ENCODE measurements at regions not wholly inside any gene's neighbourhood (a gene's known extent, or its start where the extent isn't known, plus 50 kb on each side); places are given as distances from the start of the nearest gene placed in this dataset.
A peak's percentile ranks its signal among the peaks of the same experiment; 100 is the strongest.

DNA sequence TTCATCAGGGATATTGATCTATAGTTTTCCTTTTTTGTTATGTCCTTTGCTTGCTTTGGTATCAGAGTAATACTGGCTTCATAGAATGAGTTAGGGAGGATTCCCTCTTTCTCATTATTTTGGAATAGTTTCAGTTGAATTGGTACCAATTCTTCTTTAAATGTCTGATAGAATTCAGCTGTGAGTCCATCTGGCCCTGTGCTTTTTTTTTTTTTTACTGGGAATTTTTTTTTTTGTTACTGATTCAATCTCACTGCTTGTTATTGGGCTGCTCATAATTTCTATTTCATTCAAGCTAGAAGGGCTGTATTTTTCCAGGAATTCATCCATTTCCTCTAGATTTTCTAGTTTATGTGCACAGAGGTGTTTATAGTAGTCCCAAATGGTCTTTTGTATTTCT lies 103.9 kb downstream of the RND3 start:
- Histone ChIP-seq H3K36me3 (replicated peaks; ENCODE audit: control insufficient read depth, insufficient read depth, low read length) (no peaks in the 10 kb centered on the region), H3K4me3 (ENCODE audit: insufficient read depth, low read depth, low read length) (no peak overlapping the region), H3K27me3 (ENCODE audit: control insufficient read depth, insufficient read depth, low read length) (no peaks in the 10 kb centered on the region)
- no peak for DNase-seq

GRCh38 chr2:150379166-150379565 lies 108.3 kb downstream of the RND3 start:
- no peak for DNase-seq
- H3K4me3 ChIP-seq (ENCODE audit: insufficient read depth, low read depth, low read length): no peak overlapping the region
- no peaks in the 10 kb centered on the region for H3K36me3 ChIP-seq (replicated peaks; ENCODE audit: control insufficient read depth, insufficient read depth, low read length)

DNA sequence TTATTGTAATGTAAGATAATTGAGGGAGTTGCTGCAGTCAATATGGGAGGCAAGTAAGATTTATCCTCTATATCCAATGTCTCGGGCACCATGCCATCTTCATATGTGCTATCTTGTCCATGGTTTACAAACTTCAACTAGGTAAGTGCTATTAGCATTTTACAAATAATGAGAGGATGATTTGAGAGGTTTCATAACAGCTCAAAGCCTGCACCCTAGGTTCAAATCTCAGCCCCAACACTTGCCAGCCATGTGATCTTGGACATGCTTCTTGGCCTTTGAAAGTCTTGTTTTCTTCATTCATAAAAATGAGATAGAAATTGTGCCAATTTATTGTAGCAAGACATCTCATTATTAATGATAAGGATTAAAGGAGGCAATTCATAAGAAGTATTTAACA lies 108.8 kb downstream of the RND3 start:
- no peak overlapping the region for H3K4me3 ChIP-seq (ENCODE audit: insufficient read depth, low read depth, low read length)
- H3K27me3 ChIP-seq (ENCODE audit: control insufficient read depth, insufficient read depth, low read length): no peaks in the 10 kb centered on the region
- no peak for DNase-seq
- H3K36me3 ChIP-seq (replicated peaks; ENCODE audit: control insufficient read depth, insufficient read depth, low read length): no peaks in the 10 kb centered on the region

More at GRCh38 chr2:150379166-150379565, 108.3 kb downstream of the RND3 start:
- H3K27me3 ChIP-seq (ENCODE audit: control insufficient read depth, insufficient read depth, low read length): no peaks in the 10 kb centered on the region

- Histone ChIP-seq H3K27me3 (ENCODE audit: control insufficient read depth, insufficient read depth, low read length) (no peaks in the 10 kb centered on the region; the same call in 1 of the 2 replicates), H3K4me3 (ENCODE audit: insufficient read depth, low read depth, low read length) (no peak overlapping the region), H3K36me3 (replicated peaks; ENCODE audit: control insufficient read depth, insufficient read depth, low read length) (no peaks in the 10 kb centered on the region)
- no peak for DNase-seq
These were observed 110.7 kb downstream of the RND3 start for GRCh38 chr2:150376553-150377335.

DNA sequence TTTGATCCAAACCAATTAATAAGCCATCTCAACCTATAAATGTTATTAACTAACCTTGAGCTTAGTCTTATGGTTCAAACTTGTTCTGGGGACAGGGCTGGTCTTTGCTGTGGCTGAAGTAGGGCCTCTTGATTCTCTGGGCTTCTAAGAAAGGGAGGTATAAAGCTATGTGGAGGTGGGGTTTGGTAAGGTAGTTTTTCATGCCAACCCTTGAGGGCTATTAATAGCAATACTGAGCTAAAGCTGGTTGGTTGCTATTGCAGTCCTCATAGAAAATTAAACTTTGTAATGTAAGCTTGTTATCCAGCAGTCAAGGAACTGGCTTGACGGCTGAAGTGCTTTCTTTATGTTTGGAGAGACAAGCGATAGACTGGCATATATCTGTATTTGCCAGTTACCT lies 112.1 kb downstream of the RND3 start:
- H3K27me3 ChIP-seq (ENCODE audit: control insufficient read depth, insufficient read depth, low read length): no peaks in the 10 kb centered on the region; the same call in 1 of the 2 replicates
- DNase-seq: no peak
- H3K4me3 ChIP-seq (ENCODE audit: insufficient read depth, low read depth, low read length): no peak overlapping the region
- no peaks in the 10 kb centered on the region for H3K36me3 ChIP-seq (replicated peaks; ENCODE audit: control insufficient read depth, insufficient read depth, low read length)

- DNase-seq: no peak
- H3K27me3 ChIP-seq (ENCODE audit: control insufficient read depth, insufficient read depth, low read length): no peaks in the 10 kb centered on the region; the same call in 1 of the 2 replicates
- H3K4me3 ChIP-seq (ENCODE audit: insufficient read depth, low read depth, low read length): no peak overlapping the region
- H3K36me3 ChIP-seq (replicated peaks; ENCODE audit: control insufficient read depth, insufficient read depth, low read length): no peaks in the 10 kb centered on the region
These were observed 113.0 kb downstream of the RND3 start for GRCh38 chr2:150374492-150374891.

- Histone ChIP-seq H3K36me3 (replicated peaks; ENCODE audit: control insufficient read depth, insufficient read depth, low read length) (no peaks in the 10 kb centered on the region), H3K4me3 (ENCODE audit: insufficient read depth, low read depth, low read length) (no peak overlapping the region), H3K27me3 (ENCODE audit: control insufficient read depth, insufficient read depth, low read length) (no peaks in the 10 kb centered on the region; the same call in 1 of the 2 replicates)
- DNase-seq: no peak
These were observed 114.1 kb downstream of the RND3 start for GRCh38 chr2:150373374-150373773.

GRCh38 chr2:150371044-150371818 lies 116.2 kb downstream of the RND3 start:
- DNase-seq: peak; percentile 22
- H3K36me3 ChIP-seq (replicated peaks; ENCODE audit: control insufficient read depth, insufficient read depth, low read length): no peaks in the 10 kb centered on the region
- H3K27me3 ChIP-seq (ENCODE audit: control insufficient read depth, insufficient read depth, low read length): no peaks in the 10 kb centered on the region; the same call in 1 of the 2 replicates
- no peak overlapping the region for H3K4me3 ChIP-seq (ENCODE audit: insufficient read depth, low read depth, low read length)

DNA sequence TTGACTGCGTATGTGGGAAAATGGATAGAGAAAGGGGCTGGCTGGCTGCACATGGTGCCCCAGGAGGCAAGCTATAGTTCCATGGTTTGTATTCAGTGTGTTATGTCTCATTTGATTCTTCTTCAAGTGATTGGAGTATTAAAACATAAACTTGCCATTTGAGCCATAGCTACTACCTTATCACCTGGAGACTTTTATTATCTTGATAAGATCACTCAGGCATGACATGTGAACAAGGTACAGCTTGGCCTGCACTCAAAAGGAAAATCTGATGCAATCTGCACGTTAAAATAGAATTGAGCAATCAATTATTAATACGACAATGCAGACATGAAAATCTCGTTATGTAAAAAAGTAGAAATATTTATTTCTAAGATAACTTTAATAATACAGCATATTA lies 116.9 kb downstream of the RND3 start:
- no peak for DNase-seq
- H3K4me3 ChIP-seq (ENCODE audit: insufficient read depth, low read depth, low read length): no peak overlapping the region
- no peaks in the 10 kb centered on the region; the same call in 1 of the 2 replicates for H3K27me3 ChIP-seq (ENCODE audit: control insufficient read depth, insufficient read depth, low read length)
- no peaks in the 10 kb centered on the region for H3K36me3 ChIP-seq (replicated peaks; ENCODE audit: control insufficient read depth, insufficient read depth, low read length)

GRCh38 chr2:150369862-150370261 lies 117.6 kb downstream of the RND3 start:
- Histone ChIP-seq H3K36me3 (replicated peaks; ENCODE audit: control insufficient read depth, insufficient read depth, low read length) (no peaks in the 10 kb centered on the region), H3K27me3 (ENCODE audit: control insufficient read depth, insufficient read depth, low read length) (no peaks in the 10 kb centered on the region; the same call in 1 of the 2 replicates), H3K4me3 (ENCODE audit: insufficient read depth, low read depth, low read length) (no peak overlapping the region)
- no peak for DNase-seq

GRCh38 chr2:150358468-150358807 lies 129.0 kb downstream of the RND3 start:
- Histone ChIP-seq H3K27me3 (ENCODE audit: control insufficient read depth, insufficient read depth, low read length) (no peaks in the 10 kb centered on the region), H3K36me3 (replicated peaks; ENCODE audit: control insufficient read depth, insufficient read depth, low read length) (no peaks in the 10 kb centered on the region), H3K4me3 (ENCODE audit: insufficient read depth, low read depth, low read length) (no peak overlapping the region)
- no peak for DNase-seq

DNA sequence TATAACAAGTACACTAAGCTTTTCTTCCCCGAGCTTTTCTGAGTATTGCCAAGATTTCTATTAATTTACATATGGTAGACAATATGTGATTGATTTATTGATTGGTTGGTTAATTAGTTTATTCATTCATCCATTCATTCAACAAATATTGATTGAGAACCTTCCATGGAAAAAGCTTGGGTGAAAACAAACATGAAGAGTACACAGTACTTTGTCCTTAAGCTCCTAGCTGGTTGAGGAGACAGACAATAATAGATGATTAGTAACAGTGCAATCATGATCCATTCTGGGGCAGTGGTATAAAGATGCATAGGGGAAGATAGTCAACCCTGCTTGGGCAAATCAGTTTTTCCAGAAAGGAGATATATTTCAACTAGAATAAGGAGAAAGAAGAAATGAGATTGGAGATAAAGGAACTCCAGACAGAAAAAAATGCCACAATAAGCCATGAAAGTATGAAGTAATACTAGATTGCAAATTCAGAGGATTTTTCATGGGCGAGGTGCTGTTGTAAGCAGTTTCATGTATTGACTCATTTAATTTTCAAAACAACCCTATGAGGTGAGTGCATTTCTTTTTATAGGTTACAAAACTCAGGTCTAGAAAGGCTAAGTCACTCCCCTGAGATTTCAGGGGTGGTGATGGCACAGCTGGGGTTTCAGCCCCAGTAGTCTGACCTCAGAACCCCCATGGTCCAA lies 129.5 kb downstream of the RND3 start:
- no peak overlapping the region for H3K4me3 ChIP-seq (ENCODE audit: insufficient read depth, low read depth, low read length)
- no peak for DNase-seq
- H3K36me3 ChIP-seq (replicated peaks; ENCODE audit: control insufficient read depth, insufficient read depth, low read length): no peaks in the 10 kb centered on the region
- no peaks in the 10 kb centered on the region for H3K27me3 ChIP-seq (ENCODE audit: control insufficient read depth, insufficient read depth, low read length)

DNA sequence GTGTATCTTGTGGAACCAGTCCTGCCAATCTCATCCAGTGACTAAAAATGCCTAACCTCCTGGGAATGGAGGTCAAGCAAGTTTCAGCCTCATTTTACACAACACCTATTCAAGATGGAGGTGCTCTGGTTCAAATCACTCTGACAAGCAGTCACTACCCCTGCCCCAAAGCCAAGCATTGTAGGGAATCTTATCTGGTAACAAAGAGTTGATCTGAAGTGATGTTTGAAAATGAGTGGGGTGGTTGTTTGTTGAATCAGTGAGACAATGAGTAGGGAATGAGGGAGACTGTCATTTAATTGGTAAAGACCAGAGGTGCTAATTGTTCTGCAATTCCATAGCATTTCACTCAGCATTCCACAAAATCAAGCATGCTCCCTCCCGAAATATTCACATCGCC lies 132.0 kb downstream of the RND3 start:
- H3K36me3 ChIP-seq (replicated peaks; ENCODE audit: control insufficient read depth, insufficient read depth, low read length): no peaks in the 10 kb centered on the region
- no peak overlapping the region for H3K4me3 ChIP-seq (ENCODE audit: insufficient read depth, low read depth, low read length)
- no peak for DNase-seq
- no peaks in the 10 kb centered on the region for H3K27me3 ChIP-seq (ENCODE audit: control insufficient read depth, insufficient read depth, low read length)

- DNase-seq: no peak
- H3K27me3 ChIP-seq (ENCODE audit: control insufficient read depth, insufficient read depth, low read length): no peaks in the 10 kb centered on the region
- no peak overlapping the region for H3K4me3 ChIP-seq (ENCODE audit: insufficient read depth, low read depth, low read length)
- H3K36me3 ChIP-seq (replicated peaks; ENCODE audit: control insufficient read depth, insufficient read depth, low read length): no peaks in the 10 kb centered on the region
These were observed 134.1 kb downstream of the RND3 start for GRCh38 chr2:150353376-150353775.

DNA sequence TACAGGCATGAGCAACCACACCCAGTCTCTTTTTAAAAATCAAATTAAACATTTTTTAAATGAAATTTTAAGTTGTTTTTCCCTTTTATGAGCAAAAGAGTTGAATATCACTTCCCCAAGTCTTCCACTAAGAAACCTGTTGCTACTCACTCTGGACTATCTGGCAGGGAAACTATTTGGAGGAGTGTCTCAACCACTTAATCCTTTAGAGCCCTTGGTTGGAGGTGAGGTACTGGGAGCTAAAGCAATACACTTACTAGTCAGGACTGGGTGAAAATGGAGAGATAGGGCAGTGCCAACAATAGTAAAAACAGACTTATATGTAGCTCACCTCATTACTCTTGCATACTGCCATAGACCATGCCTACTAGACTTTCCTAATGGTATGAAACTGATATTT lies 135.5 kb downstream of the RND3 start:
- DNase-seq: no peak
- Histone ChIP-seq H3K36me3 (replicated peaks; ENCODE audit: control insufficient read depth, insufficient read depth, low read length) (no peaks in the 10 kb centered on the region), H3K27me3 (ENCODE audit: control insufficient read depth, insufficient read depth, low read length) (no peaks in the 10 kb centered on the region), H3K4me3 (ENCODE audit: insufficient read depth, low read depth, low read length) (no peak overlapping the region)
